Activated T-cell treated with anti-CD3 and anti-CD28 coated beads, Interleukin-2, amount 50 U/mL, for 72 hours (primary cell): ENCODE measurements at regions not wholly inside any gene's neighbourhood (a gene's known extent, or its start where the extent isn't known, plus 50 kb on each side); places are given as distances from the start of the nearest gene placed in this dataset.

Source experiments
- ATAC-seq, 2 donors: fragments of 150-1000 bp; cut with Tn5 transposase; replicated peaks in 1 of 2; 2 replicates each; pipeline ENCODE4 v1.10.0; 2021; ENCODE audit warnings: moderate library complexity in 2 of 2, mild to moderate bottlenecking in 1 of 2
- DNase-seq, 2 donors: peaks; one replicate each; pipeline ENCODE4 v3.0.0; 2021 to 2022; ENCODE audit warnings: mixed read lengths in 1 of 2
- H3K27ac Mint-ChIP-seq: one replicate; pipeline ENCODE4 v1.8.0; 2022; ENCODE audit warnings: mild to moderate bottlenecking, moderate library complexity, mixed read lengths
- H3K27me3 Mint-ChIP-seq: one replicate; pipeline ENCODE4 v1.8.0; 2022; ENCODE audit warnings: low read depth, mixed read lengths
- H3K36me3 Mint-ChIP-seq, 2 donors: one replicate each; pipeline ENCODE4 v1.8.0; 2022; ENCODE audit warnings: mixed read lengths in 2 of 2, mild to moderate bottlenecking in 1 of 2; ENCODE audit not compliant: insufficient read depth in 2 of 2
- H3K4me1 Mint-ChIP-seq: one replicate; pipeline ENCODE4 v1.8.0; 2022; ENCODE audit warnings: low read depth, mixed read lengths
- H3K4me3 Mint-ChIP-seq, 2 donors: one replicate each; pipeline ENCODE4 v1.8.0; 2022; ENCODE audit warnings: mild to moderate bottlenecking in 2 of 2, mixed read lengths in 2 of 2, moderate library complexity in 2 of 2
- H3K9me3 Mint-ChIP-seq, 2 donors: one replicate each; pipeline ENCODE4 v1.8.0; 2022; ENCODE audit warnings: mixed read lengths in 2 of 2

DNA sequence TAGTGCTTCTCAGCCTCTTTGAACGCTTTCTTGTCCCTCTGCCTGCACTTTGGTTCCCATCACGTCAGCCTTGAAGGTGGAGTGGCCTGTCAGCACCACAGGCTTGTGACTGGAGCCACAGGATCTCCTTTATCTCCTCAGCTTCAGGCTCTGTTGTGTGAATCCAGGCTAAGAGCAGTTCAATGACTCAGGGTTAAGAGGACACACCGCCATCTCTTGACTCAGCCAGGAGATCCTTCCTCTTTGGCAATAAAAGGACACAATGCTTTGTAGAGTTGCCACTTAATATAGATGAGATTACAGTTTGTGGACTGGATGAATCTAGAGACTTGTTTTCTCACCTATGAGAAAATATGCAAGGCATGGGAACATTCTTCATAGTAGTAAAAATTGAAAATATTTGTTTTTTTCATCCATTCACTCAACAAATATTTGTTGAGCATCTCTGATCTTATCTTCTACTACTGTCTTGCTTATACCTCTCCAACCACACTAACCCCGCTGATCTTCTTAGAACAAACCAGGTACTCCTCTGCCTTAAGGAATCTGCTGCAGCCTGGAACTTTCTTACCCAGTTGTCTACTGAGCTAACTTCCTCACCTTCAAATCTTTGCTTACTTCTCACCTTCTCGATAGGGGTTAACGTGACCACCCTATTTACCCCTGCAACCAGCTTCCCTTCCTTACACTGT lies 62.3 kb downstream of the UCHL1 start:
- no peak overlapping the region for H3K27ac Mint-ChIP-seq
- no peaks in the 10 kb centered on the region for H3K4me1 Mint-ChIP-seq
- peaks cover 5% of the 10 kb centered on the region for H3K27me3 Mint-ChIP-seq
- no peaks in the 10 kb centered on the region for H3K36me3 Mint-ChIP-seq
- ATAC-seq = no peak
- H3K4me3 Mint-ChIP-seq = no peak overlapping the region
- no peak for DNase-seq
- H3K9me3 Mint-ChIP-seq = peaks cover 0 to 2% of the 10 kb centered on the region in 2 donors

DNA sequence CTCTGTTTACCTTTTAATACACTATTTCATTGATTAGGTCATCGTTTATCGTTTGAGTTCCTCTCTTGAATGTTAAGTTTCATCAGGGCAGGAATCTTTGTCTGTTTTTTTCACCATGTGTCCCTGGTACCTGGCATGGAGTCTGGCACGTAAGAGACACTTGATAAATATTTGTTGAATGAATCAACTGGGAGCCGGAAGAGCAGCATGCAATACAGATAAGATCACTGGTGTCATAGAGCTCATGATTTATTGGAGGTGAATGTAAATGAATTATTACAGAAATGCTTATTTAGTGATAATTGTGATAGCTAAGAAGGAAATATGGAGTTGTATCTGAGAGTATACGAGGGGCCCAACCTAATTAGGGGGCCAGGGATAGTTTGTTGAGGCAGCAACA lies 62.8 kb downstream of the UCHL1 start:
- H3K4me1 Mint-ChIP-seq = no peaks in the 10 kb centered on the region
- no peak overlapping the region for H3K4me3 Mint-ChIP-seq
- H3K36me3 Mint-ChIP-seq = no peaks in the 10 kb centered on the region
- no peak for ATAC-seq
- peaks cover 0 to 2% of the 10 kb centered on the region in 2 donors for H3K9me3 Mint-ChIP-seq
- H3K27ac Mint-ChIP-seq = no peak overlapping the region
- H3K27me3 Mint-ChIP-seq = peaks cover 5% of the 10 kb centered on the region
- no peak for DNase-seq

DNA sequence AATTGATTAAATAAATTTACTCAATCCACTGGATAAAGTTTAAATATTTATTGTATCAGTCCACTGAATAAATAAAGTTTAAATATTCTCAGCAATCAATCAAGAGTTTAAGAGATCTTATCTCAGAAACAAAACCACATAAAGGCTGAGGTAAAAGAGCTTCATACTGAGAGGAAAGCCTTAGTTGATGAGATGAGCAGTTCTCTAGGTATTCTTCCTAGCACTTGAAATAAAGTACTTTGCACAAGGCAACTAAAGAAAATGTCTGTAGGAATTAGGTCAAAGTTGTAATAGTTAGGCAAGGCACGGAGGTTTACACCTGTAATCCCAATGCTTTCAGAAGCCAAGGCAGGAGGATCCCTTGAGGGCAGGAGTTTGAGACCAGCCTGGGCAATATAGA lies 63.5 kb downstream of the UCHL1 start:
- H3K36me3 Mint-ChIP-seq = no peaks in the 10 kb centered on the region
- H3K4me3 Mint-ChIP-seq = no peak overlapping the region
- no peak overlapping the region for H3K27ac Mint-ChIP-seq
- H3K27me3 Mint-ChIP-seq = peaks cover 5% of the 10 kb centered on the region
- H3K4me1 Mint-ChIP-seq = no peaks in the 10 kb centered on the region
- DNase-seq (no peak), ATAC-seq (no peak)
- H3K9me3 Mint-ChIP-seq = peaks cover 0 to 2% of the 10 kb centered on the region in 2 donors

DNA sequence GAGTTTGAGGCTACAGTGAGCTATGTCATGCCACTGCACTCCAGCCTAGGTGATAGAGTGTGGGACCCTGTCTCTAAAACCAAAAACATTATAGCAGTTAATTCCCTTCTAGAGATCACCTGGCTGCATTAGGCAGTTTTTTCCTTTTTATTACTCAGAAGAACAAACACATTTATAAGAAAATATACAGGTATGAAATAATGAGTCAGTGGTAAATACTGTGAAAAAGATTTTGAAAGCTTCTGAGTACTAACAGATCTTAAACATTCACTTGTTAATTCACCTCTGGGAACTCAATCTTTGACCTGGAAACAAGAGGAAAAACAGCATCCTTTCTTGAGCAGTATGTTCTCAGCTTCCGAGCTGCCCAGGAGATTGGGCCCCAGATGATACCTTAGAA lies 64.1 kb downstream of the UCHL1 start:
- ATAC-seq (no peak), DNase-seq (no peak)
- no peak overlapping the region for H3K4me3 Mint-ChIP-seq
- H3K9me3 Mint-ChIP-seq = peaks cover 0 to 2% of the 10 kb centered on the region in 2 donors
- no peaks in the 10 kb centered on the region for H3K4me1 Mint-ChIP-seq
- no peak overlapping the region for H3K27ac Mint-ChIP-seq
- H3K36me3 Mint-ChIP-seq = no peaks in the 10 kb centered on the region
- peaks cover 5% of the 10 kb centered on the region for H3K27me3 Mint-ChIP-seq

DNA sequence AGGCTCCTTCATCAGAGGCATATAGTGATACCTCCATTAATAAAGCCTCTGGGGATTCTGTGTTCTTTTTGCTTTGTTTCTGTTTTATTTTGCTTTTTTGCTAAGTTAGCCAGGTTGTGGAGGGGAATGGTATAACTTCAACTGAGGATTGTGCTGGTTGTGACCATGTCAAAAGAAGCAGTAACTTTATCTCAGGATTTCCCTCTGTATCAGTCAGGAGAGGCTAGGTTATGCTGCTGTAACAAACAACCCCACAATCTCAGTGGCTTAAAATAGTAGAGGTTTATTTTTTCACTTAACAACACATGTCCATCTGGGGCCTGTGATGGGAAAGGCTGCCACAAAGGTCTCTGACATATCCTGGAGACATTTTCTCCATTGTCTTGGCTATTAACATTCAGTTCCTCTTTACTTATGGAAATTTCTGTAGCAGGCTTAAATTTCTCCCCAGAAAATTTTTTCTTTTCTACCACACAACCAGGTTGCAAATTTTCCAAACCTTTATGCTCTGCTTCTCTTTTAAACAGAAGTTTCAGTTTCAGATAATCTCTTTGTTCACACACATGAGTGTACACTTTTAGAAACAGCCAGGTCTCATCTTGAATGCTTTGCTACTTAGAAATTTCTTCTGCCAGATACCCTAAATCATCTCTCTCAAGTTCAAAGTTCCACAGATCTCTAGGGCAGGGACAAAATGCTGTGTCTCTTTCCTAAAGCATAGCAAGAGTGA lies 64.7 kb downstream of the UCHL1 start:
- H3K4me1 Mint-ChIP-seq = no peaks in the 10 kb centered on the region
- ATAC-seq (no peak), DNase-seq (no peak)
- peaks cover 0 to 2% of the 10 kb centered on the region in 2 donors for H3K9me3 Mint-ChIP-seq
- peaks cover 5% of the 10 kb centered on the region for H3K27me3 Mint-ChIP-seq
- no peaks in the 10 kb centered on the region for H3K36me3 Mint-ChIP-seq
- H3K27ac Mint-ChIP-seq = no peak overlapping the region
- no peak overlapping the region for H3K4me3 Mint-ChIP-seq

DNA sequence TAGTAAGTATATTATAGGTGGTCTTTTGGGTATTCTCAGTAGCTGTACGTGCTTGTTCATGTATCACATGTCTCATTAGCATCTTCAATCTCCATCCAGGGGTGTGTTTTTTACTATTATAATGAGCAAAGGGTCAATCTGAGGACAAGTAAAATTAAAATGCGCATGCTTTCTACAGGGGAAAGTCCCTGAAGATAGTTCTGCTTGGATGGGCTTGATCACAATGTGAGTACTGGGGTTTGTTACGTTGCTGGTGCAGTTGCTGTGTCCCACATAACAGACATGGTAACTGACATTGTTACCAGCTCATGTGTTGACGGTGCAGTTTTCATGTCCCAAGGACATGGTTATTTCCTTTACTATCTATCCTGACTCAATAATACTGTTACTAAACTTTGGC lies 65.9 kb downstream of the UCHL1 start:
- H3K27me3 Mint-ChIP-seq = peaks cover 5% of the 10 kb centered on the region
- peaks cover 0 to 2% of the 10 kb centered on the region in 2 donors for H3K9me3 Mint-ChIP-seq
- no peak overlapping the region for H3K4me3 Mint-ChIP-seq
- no peaks in the 10 kb centered on the region for H3K4me1 Mint-ChIP-seq
- ATAC-seq (no peak), DNase-seq (no peak)
- H3K36me3 Mint-ChIP-seq = no peaks in the 10 kb centered on the region
- H3K27ac Mint-ChIP-seq = no peak overlapping the region

DNA sequence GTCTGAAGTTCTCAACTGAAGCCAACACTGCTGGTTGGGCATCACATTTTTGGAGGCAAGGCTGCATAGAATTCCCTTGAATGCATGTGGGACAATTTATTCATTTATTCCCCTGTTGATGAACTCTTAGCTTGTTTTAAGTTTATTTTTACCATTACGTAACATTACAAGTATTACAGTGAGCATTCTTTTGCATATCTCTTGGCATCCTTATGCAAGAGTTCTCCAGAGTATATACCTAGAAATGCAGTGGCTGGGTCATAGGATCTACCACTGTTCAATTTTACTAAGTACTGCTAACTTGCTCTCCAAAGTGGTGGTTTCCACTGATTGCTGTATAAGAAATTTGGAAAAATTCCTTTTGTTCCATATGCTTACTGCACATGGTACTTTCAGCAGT lies 66.5 kb downstream of the UCHL1 start:
- no peak for DNase-seq
- Mint-ChIP-seq H3K27ac (no peak overlapping the region), H3K9me3 (peaks cover 0 to 2% of the 10 kb centered on the region in 2 donors), H3K27me3 (peaks cover 5% of the 10 kb centered on the region), H3K36me3 (no peaks in the 10 kb centered on the region), H3K4me1 (no peaks in the 10 kb centered on the region), H3K4me3 (no peak overlapping the region)
- ATAC-seq = no peak

DNA sequence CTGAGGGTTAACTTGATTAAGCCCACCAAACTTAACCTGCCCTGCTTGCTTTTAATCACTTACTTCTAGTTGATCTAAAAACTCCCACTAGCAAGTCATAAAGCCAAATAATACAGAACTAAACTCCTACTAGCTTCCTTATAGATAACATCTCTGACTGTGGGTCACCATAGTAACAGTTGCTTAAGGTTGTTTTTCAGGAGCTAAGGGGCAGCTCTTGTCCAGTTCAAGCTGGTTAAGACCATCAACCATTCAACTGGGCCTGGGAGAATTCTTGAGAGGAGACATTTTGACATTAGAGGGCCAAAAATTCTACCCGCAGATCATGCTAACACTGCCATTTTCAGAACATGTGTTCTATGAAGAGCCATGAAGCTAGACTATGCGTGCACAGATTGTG lies 67.0 kb downstream of the UCHL1 start:
- Mint-ChIP-seq H3K27ac (no peak overlapping the region), H3K9me3 (peaks cover 0 to 2% of the 10 kb centered on the region in 2 donors), H3K27me3 (peaks cover 5% of the 10 kb centered on the region), H3K4me3 (no peak overlapping the region), H3K36me3 (no peaks in the 10 kb centered on the region), H3K4me1 (no peaks in the 10 kb centered on the region)
- DNase-seq (no peak), ATAC-seq (no peak)

DNA sequence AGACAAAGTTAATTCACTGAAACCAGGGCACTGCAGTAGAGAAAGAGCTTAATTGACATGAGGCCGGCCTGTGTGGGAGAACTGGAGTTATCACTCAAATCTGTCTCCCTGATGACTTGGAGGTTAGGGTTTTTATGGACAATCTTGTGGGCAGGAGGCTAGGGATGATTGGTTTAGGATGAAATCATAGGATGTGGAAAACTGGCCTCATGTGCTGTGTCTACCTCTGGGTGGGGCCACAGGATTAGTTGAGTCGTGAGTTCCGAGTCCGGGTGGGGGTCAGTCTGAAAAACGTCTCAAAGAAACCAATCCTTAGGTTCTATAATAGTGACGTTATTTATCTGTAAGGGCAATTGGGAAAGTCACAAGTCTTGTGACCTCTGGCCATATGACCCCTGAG lies 68.1 kb downstream of the UCHL1 start:
- no peaks in the 10 kb centered on the region for H3K27me3 Mint-ChIP-seq
- no peak overlapping the region for H3K4me3 Mint-ChIP-seq
- DNase-seq (no peak), ATAC-seq (no peak)
- no peaks in the 10 kb centered on the region for H3K9me3 Mint-ChIP-seq
- no peaks in the 10 kb centered on the region for H3K4me1 Mint-ChIP-seq
- H3K27ac Mint-ChIP-seq = no peak overlapping the region
- no peaks in the 10 kb centered on the region for H3K36me3 Mint-ChIP-seq

DNA sequence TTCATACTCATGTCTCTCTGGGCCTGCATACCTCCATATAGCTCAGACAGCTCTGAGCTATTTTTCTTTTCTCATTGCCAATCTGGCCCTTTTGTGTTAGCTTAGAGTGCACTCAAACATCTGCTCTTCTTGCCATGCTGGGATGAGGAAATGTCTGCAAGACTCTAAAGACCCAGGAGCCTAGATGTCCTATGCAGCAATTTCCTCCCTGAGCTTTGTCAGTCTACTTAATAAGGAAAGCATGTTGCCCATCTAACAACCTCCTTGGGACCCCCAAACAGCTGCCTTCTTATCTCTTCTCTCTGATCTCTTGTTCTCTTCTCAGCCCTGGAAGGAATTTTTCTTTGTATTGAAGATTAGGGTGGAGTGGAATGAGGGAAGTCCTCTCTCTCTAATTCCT lies 69.2 kb downstream of the UCHL1 start:
- no peak for DNase-seq
- H3K27ac Mint-ChIP-seq = no peak overlapping the region
- H3K4me1 Mint-ChIP-seq = no peaks in the 10 kb centered on the region
- no peaks in the 10 kb centered on the region for H3K27me3 Mint-ChIP-seq
- H3K9me3 Mint-ChIP-seq = no peaks in the 10 kb centered on the region
- H3K4me3 Mint-ChIP-seq = no peak overlapping the region
- no peak for ATAC-seq
- no peaks in the 10 kb centered on the region for H3K36me3 Mint-ChIP-seq

DNA sequence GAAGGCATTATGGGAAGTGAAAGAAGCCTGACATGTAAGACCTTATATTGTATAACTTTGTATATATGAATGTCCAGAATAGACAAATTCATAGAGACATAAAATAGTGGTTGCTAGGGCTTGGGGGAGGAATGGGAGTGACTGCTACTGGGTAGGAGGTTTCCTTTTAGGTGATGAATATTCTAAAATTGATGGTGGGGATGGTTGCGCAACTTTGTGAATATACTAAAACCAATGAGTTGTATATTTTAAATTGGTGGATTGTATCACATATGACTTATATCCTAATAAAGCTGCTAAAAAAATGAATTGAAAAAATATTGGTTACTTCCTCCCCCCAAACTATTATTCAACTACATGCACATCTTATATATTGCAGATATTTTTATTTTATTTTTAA lies 70.0 kb downstream of the UCHL1 start:
- Mint-ChIP-seq H3K27me3 (no peaks in the 10 kb centered on the region), H3K4me1 (no peaks in the 10 kb centered on the region), H3K27ac (no peak overlapping the region), H3K4me3 (no peak overlapping the region), H3K9me3 (no peaks in the 10 kb centered on the region), H3K36me3 (no peaks in the 10 kb centered on the region)
- no peak for ATAC-seq
- no peak for DNase-seq

DNA sequence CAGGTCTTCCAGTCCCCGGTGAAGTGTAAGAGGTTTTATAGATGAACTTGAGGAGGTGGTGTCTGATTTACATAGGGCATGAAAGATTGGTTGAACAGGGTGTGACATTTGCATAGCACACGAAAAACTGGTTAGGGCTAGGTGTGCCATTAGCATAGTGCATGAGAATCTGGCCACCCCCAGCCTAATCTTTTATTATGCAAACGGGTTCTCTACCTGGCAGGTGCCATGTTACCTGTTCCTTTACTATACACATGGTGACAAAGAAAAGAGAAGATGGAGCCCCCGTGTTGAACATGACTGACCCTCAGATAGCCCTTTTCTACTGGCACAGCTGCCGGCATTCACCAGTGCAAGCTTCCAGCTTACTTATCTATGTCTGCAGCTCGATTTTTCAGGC lies 71.0 kb downstream of the UCHL1 start:
- Mint-ChIP-seq H3K4me3 (no peak overlapping the region), H3K27ac (no peak overlapping the region), H3K36me3 (no peaks in the 10 kb centered on the region), H3K4me1 (no peaks in the 10 kb centered on the region), H3K27me3 (no peaks in the 10 kb centered on the region), H3K9me3 (no peaks in the 10 kb centered on the region)
- ATAC-seq = no peak
- no peak for DNase-seq

DNA sequence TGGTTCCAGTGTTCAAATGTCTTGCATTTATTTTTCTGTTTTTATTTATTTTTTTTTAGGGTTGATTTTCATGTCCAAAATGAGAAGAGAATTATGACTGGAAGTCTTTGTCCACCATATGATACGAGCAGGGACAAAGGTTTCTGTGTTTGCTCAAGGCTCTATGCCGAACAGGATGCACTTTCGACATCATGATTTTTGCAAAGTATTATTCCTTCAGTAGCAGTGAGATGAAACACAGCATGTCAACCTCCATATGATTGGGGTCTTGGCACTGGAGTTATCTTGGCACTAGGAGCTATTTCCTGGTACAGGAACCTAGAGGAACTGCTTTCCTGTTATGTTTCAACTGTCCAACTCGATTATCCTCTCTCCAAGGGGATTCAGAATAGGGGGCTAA lies 72.6 kb downstream of the UCHL1 start:
- Mint-ChIP-seq H3K27ac (no peak overlapping the region), H3K9me3 (no peaks in the 10 kb centered on the region), H3K4me3 (no peak overlapping the region), H3K4me1 (no peaks in the 10 kb centered on the region), H3K27me3 (no peaks in the 10 kb centered on the region), H3K36me3 (no peaks in the 10 kb centered on the region)
- ATAC-seq (no peak), DNase-seq (no peak)

DNA sequence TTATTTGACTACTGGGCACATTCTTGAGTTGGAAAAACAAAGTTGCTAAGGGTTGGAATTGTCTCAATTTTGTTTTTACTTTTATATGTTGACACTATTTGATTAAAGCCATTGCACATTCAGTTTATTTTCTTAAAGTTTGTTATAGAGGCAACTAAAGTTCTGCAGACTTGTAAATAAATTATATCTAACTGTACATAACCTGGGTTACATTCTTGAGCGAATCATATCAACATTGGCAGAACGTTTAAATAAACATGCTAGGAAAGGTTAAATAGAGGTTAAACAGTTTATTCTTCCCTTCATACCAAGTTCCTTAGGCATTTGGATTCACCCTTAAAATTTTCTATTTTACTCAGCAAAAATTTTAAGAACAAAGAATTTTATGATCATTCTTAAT lies 74.5 kb downstream of the UCHL1 start:
- no peak overlapping the region for H3K4me3 Mint-ChIP-seq
- H3K9me3 Mint-ChIP-seq = no peaks in the 10 kb centered on the region
- no peaks in the 10 kb centered on the region for H3K36me3 Mint-ChIP-seq
- ATAC-seq = no peak
- no peaks in the 10 kb centered on the region for H3K27me3 Mint-ChIP-seq
- no peak overlapping the region for H3K27ac Mint-ChIP-seq
- DNase-seq = no peak
- H3K4me1 Mint-ChIP-seq = no peaks in the 10 kb centered on the region
